Keratinocyte (primary cell): ENCODE measurements at regions not wholly inside any gene's neighbourhood (a gene's known extent, or its start where the extent isn't known, plus 50 kb on each side); places are given as distances from the start of the nearest gene placed in this dataset.

Experiments
- DNase-seq: peaks from one replicate; pipeline ENCODE4 v3.0.0-alpha.2; 2011; ENCODE audit warnings: low read depth, missing footprints, low spot score
- FAIRE-seq: peaks from 2 replicates; lab custom pipeline; 2011; peaks lifted over from hg19 to GRCh38; lab: Jason Lieb, UNC
- H2AFZ ChIP-seq: 2 replicates; pipeline ENCODE4 v1.6.0; 2012; ENCODE audit warnings: low read length, control low read depth, inconsistent platforms; ENCODE audit not compliant: control insufficient read depth
- H3K27ac ChIP-seq: 2 replicates; pipeline ENCODE4 v1.5.1; 2011; ENCODE audit warnings: low read length; ENCODE audit not compliant: control insufficient read depth, insufficient read depth
- H3K27me3 ChIP-seq: 3 replicates; pipeline ENCODE4 v1.6.0; 2011; ENCODE audit warnings: low read length; ENCODE audit not compliant: control insufficient read depth, insufficient read depth; ENCODE audit errors: extremely low read depth
- H3K36me3 ChIP-seq, 2 experiments: 2 replicates in 1 of 2; 3 replicates in 1 of 2; pipeline ENCODE4 v1.5.1; 2011; ENCODE audit warnings: low read length in 2 of 2, mild to moderate bottlenecking in 1 of 2; ENCODE audit not compliant: control insufficient read depth in 2 of 2, insufficient read depth in 2 of 2; ENCODE audit errors: extremely low read depth in 1 of 2
- H3K4me1 ChIP-seq: 3 replicates; pipeline ENCODE4 v1.5.1; 2011; ENCODE audit warnings: low read length; ENCODE audit not compliant: control insufficient read depth, insufficient read depth; ENCODE audit errors: extremely low read depth
- H3K4me2 ChIP-seq: 3 replicates; pipeline ENCODE4 v1.6.0; 2011; ENCODE audit warnings: low read depth, low read length; ENCODE audit not compliant: control insufficient read depth, insufficient read depth; ENCODE audit errors: extremely low read depth
- H3K4me3 ChIP-seq, 3 experiments: fragments of 200-600 bp in 1 of 3; sonication (generic) in 1 of 3; 2 replicates in 2 of 3; 3 replicates in 1 of 3; pipeline ENCODE4 v1.5.1; 2011 to 2016; ENCODE audit warnings: low read length in 3 of 3, mild to moderate bottlenecking in 3 of 3, control low read depth in 2 of 3, inconsistent platforms in 1 of 3, low read depth in 1 of 3, mixed read lengths in 1 of 3, mixed run types in 1 of 3, moderate library complexity in 1 of 3; ENCODE audit not compliant: control insufficient read depth in 2 of 3, insufficient read depth in 2 of 3; ENCODE audit errors: extremely low read depth in 1 of 3
- H3K79me2 ChIP-seq: 2 replicates; pipeline ENCODE4 v1.6.0; 2012; ENCODE audit warnings: low read length; ENCODE audit not compliant: control insufficient read depth, insufficient read depth
- H3K9ac ChIP-seq: 3 replicates; pipeline ENCODE4 v1.6.0; 2011; ENCODE audit warnings: low read length; ENCODE audit not compliant: control insufficient read depth, insufficient read depth; ENCODE audit errors: extremely low read depth
- H3K9me1 ChIP-seq: 3 replicates; pipeline ENCODE4 v1.6.0; 2011; ENCODE audit warnings: low read length; ENCODE audit not compliant: control insufficient read depth, insufficient read depth; ENCODE audit errors: extremely low read depth
- H3K9me3 ChIP-seq: 2 replicates; pipeline ENCODE4 v1.5.1; 2012; ENCODE audit warnings: low read depth, low read length; ENCODE audit not compliant: control insufficient read depth
- H4K20me1 ChIP-seq: 3 replicates; pipeline ENCODE4 v1.6.0; 2011; ENCODE audit warnings: low read length; ENCODE audit not compliant: control insufficient read depth, insufficient read depth; ENCODE audit errors: extremely low read depth
- CTCF ChIP-seq, 3 experiments: IDR thresholded peaks in 1 of 3; conservative IDR thresholded peaks in 1 of 3; optimal IDR thresholded peaks in 1 of 3; 2 replicates in 2 of 3; 3 replicates in 1 of 3; pipeline versions ENCODE3 to v1.5.1; 2011; ENCODE audit warnings: low read length in 3 of 3, mild to moderate bottlenecking in 3 of 3, moderate library complexity in 2 of 3, control low read depth in 1 of 3, inconsistent platforms in 1 of 3; ENCODE audit not compliant: insufficient read depth in 2 of 3; ENCODE audit errors: extremely low read depth in 1 of 3
- EZH2 ChIP-seq: IDR thresholded peaks from one replicate; pipeline ENCODE4 v1.6.1; 2012; ENCODE audit warnings: inconsistent platforms, mild to moderate bottlenecking, low read length, moderate library complexity
- dilution Hi-C: fragments of 300-500 bp; cut with MboI; formaldehyde crosslinking; loops from one replicate; pipeline ENCODE4 v1.7.0; 2020; ENCODE audit warnings: low sequenced_read_pairs; ENCODE audit not compliant: extremely low pct_ligation_motif_present
- small RNA-seq, 3 experiments: library from RNA; depleted of rRNA; stranded (forward); fragments of <200 nt; gene quantifications; one replicate each; pipeline ENCODE3, GENCODE V24; 2012; ENCODE audit warnings: low read depth in 3 of 3, low replicate concordance in 1 of 3; ENCODE audit not compliant: insufficient read length in 3 of 3

- DNase-seq, result no peak
- no peak for FAIRE-seq
- TF ChIP-seq CTCF (optimal IDR thresholded peaks at IDR 0.05 in 1 of 3, IDR thresholded peaks at IDR 0.05 in 1 of 3, conservative IDR thresholded peaks at IDR 0.05 in 1 of 3; ENCODE audit: extremely low read depth in 1 of 3, insufficient read depth in 2 of 3, low read length in 3 of 3) (no peak), EZH2 (no peak)
- H3K9me1 ChIP-seq, result no peaks in the 10 kb centered on the region
- no peaks in the 10 kb centered on the region for H3K27me3 ChIP-seq
- no peak overlapping the region for H3K27ac ChIP-seq
- H3K36me3 ChIP-seq, result no peaks in the 10 kb centered on the region
- H3K79me2 ChIP-seq, result no peaks in the 10 kb centered on the region
- H3K9ac ChIP-seq, result no peak overlapping the region
- no peak overlapping the region for H3K4me3 ChIP-seq
- H3K9me3 ChIP-seq, result no peaks in the 10 kb centered on the region
- no peak overlapping the region for H3K4me2 ChIP-seq
- H3K4me1 ChIP-seq, result no peaks in the 10 kb centered on the region
- dilution Hi-C loops, result no loop called here
- H2AFZ ChIP-seq, result no peak overlapping the region
- H4K20me1 ChIP-seq, result no peaks in the 10 kb centered on the region
These were observed 56.7 kb upstream of the MYO3A start for GRCh38 chr10:25877296-25877695.

Small RNAs in the stretch of these regions (small RNA-seq; reads per million reads assigned to genes)
- gene RNA5SP306 (0 reads per million in 3 experiments), gene RNU6-632P (0 reads per million in 3 experiments)
